Dermis microvascular lymphatic vessel endothelial cell (primary cell): ENCODE measurements at regions not wholly inside any gene's neighbourhood (a gene's known extent, or its start where the extent isn't known, plus 50 kb on each side); places are given as distances from the start of the nearest gene placed in this dataset.
"Not testable (repeated sequence)": the region's sequence is repeated elsewhere in the genome, so short reads cannot be mapped to it uniquely, and the experiment has no call there.

Experiments
- DNase-seq, 2 donors: peaks; one replicate each; pipeline versions ENCODE4 v3.0.0 to v3.0.0-alpha.2; 2010; ENCODE audit warnings: low read depth in 2 of 2

DNA sequence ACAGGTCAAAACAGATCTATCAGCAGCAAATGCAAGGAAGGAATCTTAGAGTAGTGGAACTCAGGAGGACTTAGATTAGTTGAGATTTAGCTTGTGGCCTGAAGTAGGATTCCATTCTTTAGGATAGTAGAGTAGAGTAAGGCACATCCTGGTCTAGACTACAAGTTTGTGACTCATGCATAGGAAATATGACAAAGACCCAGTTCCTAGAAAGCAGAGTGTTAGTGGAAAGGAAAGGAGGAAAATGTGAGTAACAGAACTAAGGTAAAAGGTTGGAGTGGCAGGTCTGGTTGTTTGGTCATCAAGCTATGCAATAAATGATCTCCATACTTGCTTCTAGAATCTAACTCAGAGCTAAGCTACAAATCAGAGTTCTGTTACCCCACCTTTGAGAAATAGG, 595.0 kb downstream of the ACTRT1 start:
- no peak for DNase-seq

DNA sequence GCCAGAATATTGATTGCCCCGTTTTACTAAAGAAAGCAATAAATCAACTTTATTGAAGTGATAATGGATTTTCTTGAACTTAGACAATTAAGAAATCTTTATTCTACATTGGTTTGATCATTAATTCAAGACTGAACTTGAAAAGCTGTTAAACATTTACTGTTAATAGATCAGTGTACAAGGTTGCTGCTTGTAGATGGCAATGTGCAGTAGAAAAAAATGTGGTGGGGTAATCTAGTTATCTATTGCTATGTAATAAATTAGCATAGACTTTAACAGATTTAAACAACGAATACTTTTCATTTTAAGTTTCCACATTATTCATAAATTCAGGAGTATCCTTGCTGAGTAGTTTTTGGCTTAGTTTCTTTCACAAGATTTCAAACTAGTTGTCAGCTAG, 612.5 kb downstream of the ACTRT1 start:
- no peak for DNase-seq

- no peak for DNase-seq
Measured at GRCh38 chrX:127405946-127406345, 586.4 kb downstream of the PRR32 start.

DNA sequence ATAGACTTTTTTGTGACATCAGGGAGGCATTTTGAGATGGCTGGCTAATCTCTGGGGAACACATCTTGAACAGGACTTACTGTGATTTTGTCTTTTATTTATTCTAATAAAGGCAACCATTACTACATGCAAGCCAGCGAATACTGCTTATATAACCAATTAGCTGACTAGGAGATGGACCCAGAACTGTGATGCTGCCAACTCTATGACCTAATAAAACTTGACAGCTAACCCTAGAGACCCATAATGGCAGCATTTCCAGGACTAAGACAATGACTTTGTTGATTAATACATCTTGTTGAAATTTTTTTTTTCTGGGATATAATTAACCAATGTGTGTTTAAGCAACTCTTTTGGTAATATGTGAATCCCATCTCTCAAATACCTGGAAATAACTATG, 584.6 kb downstream of the PRR32 start:
- DNase-seq = no peak

GRCh38 chrX:127400231-127400630, 580.7 kb downstream of the PRR32 start:
- DNase-seq = not testable (repeated sequence)

- DNase-seq = no peak
Measured at GRCh38 chrX:127390316-127390715, 570.8 kb downstream of the PRR32 start.

DNA sequence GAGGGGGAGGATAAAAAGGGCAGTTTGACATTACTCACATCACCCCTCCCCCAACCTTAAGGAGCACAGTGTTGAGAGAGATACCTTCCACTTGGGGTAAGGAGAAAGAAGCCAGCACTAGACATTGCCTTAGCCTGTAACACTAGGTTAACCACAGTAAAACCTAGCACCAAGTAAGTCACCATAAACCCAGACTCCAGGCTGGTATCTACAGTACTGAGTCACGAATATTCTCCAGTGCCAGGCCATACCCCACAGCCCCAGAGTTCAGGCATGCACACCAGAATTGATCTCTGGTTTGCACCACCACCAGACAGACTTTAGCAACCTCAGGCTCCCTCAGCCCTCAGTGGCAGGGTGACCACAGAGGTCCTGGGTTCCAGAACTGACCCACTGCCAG, 570.4 kb downstream of the PRR32 start:
- DNase-seq = no peak
